Osteoblast (primary cell): ENCODE measurements at regions not wholly inside any gene's neighbourhood (a gene's known extent, or its start where the extent isn't known, plus 50 kb on each side); places are given as distances from the start of the nearest gene placed in this dataset.

Experiments
- DNase-seq: peaks from one replicate; pipeline ENCODE4 v3.0.0; 2011; ENCODE audit warnings: low spot score, mixed read lengths; ENCODE audit not compliant: insufficient read length; ENCODE audit errors: missing footprints
- H2AFZ ChIP-seq: 2 replicates; pipeline ENCODE4 v1.6.0; 2011; ENCODE audit warnings: mild to moderate bottlenecking, low read length
- H3K27ac ChIP-seq: 2 replicates; pipeline ENCODE4 v1.5.1; 2011; ENCODE audit warnings: mild to moderate bottlenecking, low read depth, low read length, moderate library complexity
- H3K27me3 ChIP-seq: 2 replicates; pipeline ENCODE4 v1.6.0; 2012; ENCODE audit warnings: mild to moderate bottlenecking, control low read depth, inconsistent platforms, low read length, moderate library complexity; ENCODE audit not compliant: insufficient read depth
- H3K36me3 ChIP-seq: 2 replicates; pipeline ENCODE4 v1.5.1; 2011; ENCODE audit warnings: mild to moderate bottlenecking, low read length, control low read depth, moderate library complexity; ENCODE audit not compliant: insufficient read depth
- H3K4me1 ChIP-seq: 2 replicates; pipeline ENCODE4 v1.5.1; 2011; ENCODE audit warnings: mild to moderate bottlenecking, low read length, control low read depth, moderate library complexity; ENCODE audit not compliant: insufficient read depth
- H3K4me2 ChIP-seq: 2 replicates; pipeline ENCODE4 v1.6.0; 2011; ENCODE audit warnings: mild to moderate bottlenecking, low read length; ENCODE audit not compliant: insufficient read depth
- H3K4me3 ChIP-seq: fragments of 200-600 bp; sonication (generic); 3 replicates; pipeline ENCODE4 v1.5.1; 2012; ENCODE audit warnings: mild to moderate bottlenecking, low read length, inconsistent platforms; ENCODE audit not compliant: insufficient read depth
- H3K79me2 ChIP-seq: 2 replicates; pipeline ENCODE4 v1.6.0; 2012; ENCODE audit warnings: mild to moderate bottlenecking, low read length, control low read depth, inconsistent platforms; ENCODE audit not compliant: insufficient read depth
- H3K9me3 ChIP-seq: 2 replicates; pipeline ENCODE4 v1.5.1; 2011; ENCODE audit warnings: low read depth, low read length, control low read depth
- H4K20me1 ChIP-seq: 2 replicates; pipeline ENCODE4 v1.6.0; 2012; ENCODE audit warnings: mild to moderate bottlenecking, low read length, control low read depth; ENCODE audit not compliant: insufficient read depth
- TF ChIP-seq, protein P1 (sequence below): IDR thresholded peaks from 2 replicates; pipeline ENCODE4 v1.5.1; 2011; ENCODE audit warnings: mild to moderate bottlenecking, low read depth, low read length, moderate library complexity; ENCODE audit errors: extremely low read depth

DNA sequence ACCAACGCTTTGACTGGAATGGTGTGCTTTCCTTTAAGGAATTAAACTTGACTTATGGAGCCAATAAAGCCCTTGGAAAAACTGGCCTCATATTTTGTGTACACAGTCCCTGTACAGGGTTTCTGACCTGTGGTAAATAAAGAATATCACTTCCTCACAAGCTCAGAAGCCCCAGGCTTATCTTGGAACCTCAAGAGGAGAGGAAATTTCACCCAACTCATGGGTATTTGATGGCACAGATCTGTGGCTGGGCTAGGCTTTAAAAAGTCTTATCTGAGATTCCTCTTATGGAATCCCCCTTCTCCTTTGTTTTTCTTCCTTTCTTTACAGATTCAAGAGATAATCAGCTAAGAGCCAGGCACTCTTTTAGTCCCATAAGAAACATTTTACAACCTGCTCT lies 89.3 kb upstream of the USP38 start:
- Histone ChIP-seq H3K4me1 (no peaks in the 10 kb centered on the region), H3K27me3 (no peaks in the 10 kb centered on the region), H3K4me3 (no peak overlapping the region), H2AFZ (no peak overlapping the region), H3K27ac (no peak overlapping the region), H4K20me1 (no peaks in the 10 kb centered on the region), H3K79me2 (no peaks in the 10 kb centered on the region), H3K9me3 (no peaks in the 10 kb centered on the region), H3K36me3 (no peaks in the 10 kb centered on the region), H3K4me2 (no peak overlapping the region)
- TF ChIP-seq, protein P1, sequence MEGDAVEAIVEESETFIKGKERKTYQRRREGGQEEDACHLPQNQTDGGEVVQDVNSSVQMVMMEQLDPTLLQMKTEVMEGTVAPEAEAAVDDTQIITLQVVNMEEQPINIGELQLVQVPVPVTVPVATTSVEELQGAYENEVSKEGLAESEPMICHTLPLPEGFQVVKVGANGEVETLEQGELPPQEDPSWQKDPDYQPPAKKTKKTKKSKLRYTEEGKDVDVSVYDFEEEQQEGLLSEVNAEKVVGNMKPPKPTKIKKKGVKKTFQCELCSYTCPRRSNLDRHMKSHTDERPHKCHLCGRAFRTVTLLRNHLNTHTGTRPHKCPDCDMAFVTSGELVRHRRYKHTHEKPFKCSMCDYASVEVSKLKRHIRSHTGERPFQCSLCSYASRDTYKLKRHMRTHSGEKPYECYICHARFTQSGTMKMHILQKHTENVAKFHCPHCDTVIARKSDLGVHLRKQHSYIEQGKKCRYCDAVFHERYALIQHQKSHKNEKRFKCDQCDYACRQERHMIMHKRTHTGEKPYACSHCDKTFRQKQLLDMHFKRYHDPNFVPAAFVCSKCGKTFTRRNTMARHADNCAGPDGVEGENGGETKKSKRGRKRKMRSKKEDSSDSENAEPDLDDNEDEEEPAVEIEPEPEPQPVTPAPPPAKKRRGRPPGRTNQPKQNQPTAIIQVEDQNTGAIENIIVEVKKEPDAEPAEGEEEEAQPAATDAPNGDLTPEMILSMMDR: no peak
- DNase-seq: no peak

DNA sequence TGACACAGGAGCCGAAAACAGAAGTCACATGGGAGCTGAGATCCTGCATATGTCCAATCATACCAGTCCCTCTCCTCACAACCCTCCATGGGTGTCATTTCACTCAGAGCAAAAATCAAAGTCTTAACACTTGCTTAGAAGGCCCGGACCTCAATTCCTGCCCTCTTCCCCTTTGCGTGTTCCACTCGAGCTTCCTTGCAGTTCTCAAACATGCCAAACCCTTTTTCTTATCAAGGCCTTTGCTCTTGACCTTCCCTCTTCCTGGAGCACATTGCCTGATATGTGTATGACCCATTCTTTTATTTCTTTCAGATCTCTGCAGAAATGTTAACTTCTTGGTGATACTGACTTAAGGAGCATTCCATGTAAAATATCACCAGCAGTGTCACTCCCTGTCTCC lies 87.0 kb upstream of the USP38 start:
- H4K20me1 ChIP-seq: no peaks in the 10 kb centered on the region
- TF ChIP-seq, protein P1: no peak
- H3K4me1 ChIP-seq: no peaks in the 10 kb centered on the region
- no peaks in the 10 kb centered on the region for H3K36me3 ChIP-seq
- no peak for DNase-seq
- H3K9me3 ChIP-seq: no peaks in the 10 kb centered on the region
- no peak overlapping the region for H3K27ac ChIP-seq
- H3K27me3 ChIP-seq: no peaks in the 10 kb centered on the region
- H3K79me2 ChIP-seq: no peaks in the 10 kb centered on the region
- H3K4me2 ChIP-seq: no peak overlapping the region
- H2AFZ ChIP-seq: no peak overlapping the region
- H3K4me3 ChIP-seq: no peak overlapping the region

DNA sequence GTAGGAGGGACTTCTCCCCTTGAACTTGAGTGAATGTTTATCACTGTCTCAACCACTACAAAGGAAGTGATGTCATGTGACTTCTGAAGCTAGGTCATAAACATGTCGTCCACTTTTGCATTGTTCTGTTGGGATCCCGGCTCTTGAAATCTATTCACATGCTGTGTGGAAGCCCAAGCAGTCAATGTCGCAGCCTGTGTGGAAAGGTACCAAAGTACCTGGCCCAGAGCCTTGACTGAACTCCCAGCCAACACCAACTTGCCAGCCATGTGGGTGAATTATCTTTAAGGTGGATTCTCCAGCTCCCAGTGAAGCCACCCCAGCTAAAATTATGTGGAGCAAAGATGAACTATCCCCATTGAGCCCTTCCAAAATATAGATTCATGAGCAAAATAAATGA lies 85.0 kb upstream of the USP38 start:
- H3K36me3 ChIP-seq: no peaks in the 10 kb centered on the region
- no peak overlapping the region for H3K27ac ChIP-seq
- no peak overlapping the region for H3K4me3 ChIP-seq
- no peaks in the 10 kb centered on the region for H3K9me3 ChIP-seq
- no peak for DNase-seq
- H3K27me3 ChIP-seq: no peaks in the 10 kb centered on the region
- no peaks in the 10 kb centered on the region for H4K20me1 ChIP-seq
- H3K79me2 ChIP-seq: no peaks in the 10 kb centered on the region
- H3K4me1 ChIP-seq: no peaks in the 10 kb centered on the region
- H3K4me2 ChIP-seq: no peak overlapping the region
- TF ChIP-seq, protein P1: no peak
- no peak overlapping the region for H2AFZ ChIP-seq

DNA sequence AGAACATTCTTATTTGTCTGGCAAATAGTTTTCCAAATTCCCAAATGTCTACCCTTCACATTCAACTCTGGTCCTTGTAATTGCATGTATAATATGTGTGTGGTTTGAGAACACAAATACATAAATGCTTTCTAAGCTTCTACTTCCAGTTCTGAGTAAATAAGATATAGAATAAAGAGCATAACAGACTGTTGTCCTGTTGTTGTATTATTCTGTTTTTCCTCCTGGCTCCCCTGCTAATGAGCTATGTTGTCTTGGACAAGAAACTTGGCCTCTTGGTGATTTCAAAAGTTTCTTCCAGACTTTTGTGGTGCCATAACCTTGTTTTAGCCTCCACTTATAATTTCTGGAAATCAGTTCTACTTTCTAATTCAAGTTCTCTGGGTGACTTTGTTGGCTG lies 75.3 kb upstream of the USP38 start:
- H3K27ac ChIP-seq: no peak overlapping the region
- H3K36me3 ChIP-seq: no peaks in the 10 kb centered on the region
- no peaks in the 10 kb centered on the region for H3K4me1 ChIP-seq
- no peak overlapping the region for H3K4me2 ChIP-seq
- no peaks in the 10 kb centered on the region for H3K27me3 ChIP-seq
- H2AFZ ChIP-seq: no peak overlapping the region
- no peaks in the 10 kb centered on the region for H3K9me3 ChIP-seq
- TF ChIP-seq, protein P1: no peak
- no peak overlapping the region for H3K4me3 ChIP-seq
- H3K79me2 ChIP-seq: no peaks in the 10 kb centered on the region
- no peaks in the 10 kb centered on the region for H4K20me1 ChIP-seq
- DNase-seq: no peak
